Skin of body (tissue), 2 donors: ENCODE measurements at regions not wholly inside any gene's neighbourhood (a gene's known extent, or its start where the extent isn't known, plus 50 kb on each side); places are given as distances from the start of the nearest gene placed in this dataset. TPM values are rescaled to one million over a fixed set of nuclear protein-coding genes. Genes with fewer than 3 reads are reported as not detected.
A peak's percentile ranks its signal among the peaks of the same experiment; 100 is the strongest.

ENCODE experiments used
- DNase-seq: peaks from one replicate; lab custom pipeline; 2025; lab: John Stamatoyannopoulos, UW
- small RNA-seq: library from RNA; depleted of rRNA; stranded (forward); fragments of <200 nt; gene quantifications from one replicate; pipeline ENCODE3, GENCODE V24; 2014; ENCODE audit warnings: low replicate concordance

- peak; percentile 29 for DNase-seq
Observed at GRCh38 chr16:85553436-85554113, 59.5 kb upstream of the GSE1 start.

- peak; percentile 67 for DNase-seq
Observed at GRCh38 chr16:85554114-85554888, 58.8 kb upstream of the GSE1 start.

GRCh38 chr16:85554889-85555718 lies 58.0 kb upstream of the GSE1 start:
- peak; percentile 31 for DNase-seq

- DNase-seq: no peak
Observed at GRCh38 chr16:85555719-85556455, 57.2 kb upstream of the GSE1 start.

- DNase-seq: no peak
Observed at GRCh38 chr16:85556456-85557082, 56.6 kb upstream of the GSE1 start.

GRCh38 chr16:85557083-85557970 lies 55.8 kb upstream of the GSE1 start:
- no peak for DNase-seq

GRCh38 chr16:85557971-85558657 lies 55.0 kb upstream of the GSE1 start:
- DNase-seq: no peak

GRCh38 chr16:85560932-85561247 lies 52.2 kb upstream of the GSE1 start:
- no peak for DNase-seq

- DNase-seq: no peak
Observed at GRCh38 chr16:85561248-85562092, 51.7 kb upstream of the GSE1 start.

- no peak for DNase-seq
Observed at GRCh38 chr16:85562093-85562786, 50.9 kb upstream of the GSE1 start.

- no peak for DNase-seq
Observed at GRCh38 chr16:85563034-85563433, 50.1 kb upstream of the GSE1 start.

Small RNA genes lying in the stretch of these regions (small RNA-seq; reads per million reads assigned to genes)
- not detected for gene COX6CP16
- gene MIR5093: not detected
